SK-N-SH treated with all-trans-retinoic acid at 6 μM for 48 hours (cell line): ENCODE measurements at regions not wholly inside any gene's neighbourhood (a gene's known extent, or its start where the extent isn't known, plus 50 kb on each side); places are given as distances from the start of the nearest gene placed in this dataset.

Source experiments
- ATAC-seq: fragments of 200-7000 bp; cut with Tn5 transposase; 3 replicates; pipeline ENCODE4 v1.9.1; 2020; ENCODE audit warnings: mild to moderate bottlenecking, moderate library complexity
- ARNTL ChIP-seq: fragments of 450-650 bp; formaldehyde crosslinking; IDR thresholded peaks from 2 replicates; pipeline ENCODE4 v1.5.0; 2020; ENCODE audit warnings: low read depth, mild to moderate bottlenecking, moderate library complexity, borderline replicate concordance
- BACH2 ChIP-seq: fragments of 250-450 bp; sonication (Bioruptor Pico); IDR thresholded peaks from 2 replicates; pipeline ENCODE4 v1.9.0; 2021; ENCODE audit warnings: mild to moderate bottlenecking, borderline replicate concordance
- CREB5 ChIP-seq: fragments of 250-450 bp; sonication (Bioruptor Pico); IDR thresholded peaks from 2 replicates; pipeline ENCODE4 v1.5.1; 2020; ENCODE audit warnings: low read depth, mild to moderate bottlenecking, moderate library complexity
- CSRNP3 ChIP-seq: fragments of 250-450 bp; sonication (Bioruptor Pico); IDR thresholded peaks from 2 replicates; pipeline ENCODE4 v1.5.1; 2021; ENCODE audit warnings: mild to moderate bottlenecking, moderate library complexity
- ESRRG ChIP-seq: fragments of 250-450 bp; sonication (Bioruptor Pico); IDR thresholded peaks from 2 replicates; pipeline ENCODE4 v1.6.1; 2021; ENCODE audit warnings: mild to moderate bottlenecking
- GLIS3 ChIP-seq: fragments of 250-450 bp; sonication (Bioruptor Pico); IDR thresholded peaks from 2 replicates; pipeline ENCODE4 v1.5.0; 2020; ENCODE audit warnings: mild to moderate bottlenecking, moderate library complexity
- ISL1 ChIP-seq: fragments of 250-450 bp; sonication (Bioruptor Pico); IDR thresholded peaks from 2 replicates; pipeline ENCODE4 v2.1.2; 2022; ENCODE audit warnings: mild to moderate bottlenecking, moderate library complexity
- OSR1 ChIP-seq: fragments of 250-450 bp; sonication (Bioruptor Pico); IDR thresholded peaks from 2 replicates; pipeline ENCODE4 v1.8.0; 2022; ENCODE audit warnings: moderate library complexity, mild to moderate bottlenecking, inconsistent platforms
- PATZ1 ChIP-seq: fragments of 250-450 bp; sonication (Bioruptor Pico); IDR thresholded peaks from 2 replicates; pipeline ENCODE4 v1.8.0; 2020; ENCODE audit warnings: mild to moderate bottlenecking, moderate library complexity, borderline replicate concordance
- POU6F1 ChIP-seq: fragments of 250-450 bp; sonication (Bioruptor Pico); IDR thresholded peaks from 2 replicates; pipeline ENCODE4 v1.8.0; 2021; ENCODE audit warnings: low read depth, mild to moderate bottlenecking, moderate library complexity, borderline replicate concordance
- PPARA ChIP-seq: fragments of 250-450 bp; sonication (Bioruptor Pico); IDR thresholded peaks from 2 replicates; pipeline ENCODE4 v1.5.0; 2020; ENCODE audit warnings: mild to moderate bottlenecking, borderline replicate concordance
- RARB ChIP-seq: fragments of 250-450 bp; sonication (Bioruptor Pico); IDR thresholded peaks from 2 replicates; pipeline ENCODE4 v1.8.0; 2021; ENCODE audit warnings: mild to moderate bottlenecking, moderate library complexity
- SNAI2 ChIP-seq: fragments of 250-450 bp; sonication (Bioruptor Pico); IDR thresholded peaks from 2 replicates; pipeline ENCODE4 v1.5.0; 2020; ENCODE audit warnings: mild to moderate bottlenecking, moderate library complexity
- TOX ChIP-seq: fragments of 250-450 bp; sonication (Bioruptor Pico); IDR thresholded peaks from 2 replicates; pipeline ENCODE4 v1.8.0; 2021; ENCODE audit warnings: mild to moderate bottlenecking, moderate library complexity, borderline replicate concordance
- TSHZ2 ChIP-seq: fragments of 250-450 bp; sonication (Bioruptor Pico); IDR thresholded peaks from 2 replicates; pipeline ENCODE4 v1.5.0; 2020; ENCODE audit warnings: mild to moderate bottlenecking, moderate library complexity
- ZC3H10 ChIP-seq: fragments of 250-450 bp; sonication (Bioruptor Pico); IDR thresholded peaks from 2 replicates; pipeline ENCODE4 v1.5.1; 2021; ENCODE audit warnings: mild to moderate bottlenecking, moderate library complexity
- ZFP3 ChIP-seq: fragments of 250-450 bp; sonication (Bioruptor Pico); IDR thresholded peaks from 2 replicates; pipeline ENCODE4 v1.5.0; 2020; ENCODE audit warnings: mild to moderate bottlenecking, moderate library complexity
- ZFP30 ChIP-seq: fragments of 450-650 bp; formaldehyde crosslinking; IDR thresholded peaks from 2 replicates; pipeline ENCODE4 v1.5.0; 2022; ENCODE audit warnings: mild to moderate bottlenecking, moderate library complexity
- ZNF565 ChIP-seq: fragments of 450-650 bp; formaldehyde crosslinking; conservative IDR thresholded peaks from 2 replicates; pipeline ENCODE4 v1.5.0; 2020; ENCODE audit warnings: low read depth, mild to moderate bottlenecking, moderate library complexity
- ZNF8 ChIP-seq: fragments of 450-650 bp; formaldehyde crosslinking; IDR thresholded peaks from 2 replicates; pipeline ENCODE4 v1.5.0; 2020; ENCODE audit warnings: mild to moderate bottlenecking, moderate library complexity

GRCh38 chr2:49770919-49771318 lies 616.6 kb upstream of the FSHR start (continued):
- TF ChIP-seq PATZ1 (CRISPR knock-in tag) (no peak), POU6F1 (CRISPR knock-in tag) (no peak), PPARA (no peak), CREB5 (CRISPR knock-in tag) (no peak)

- TF ChIP-seq ZNF8: no peak
- no peak for TF ChIP-seq GLIS3
- TF ChIP-seq CREB5 (CRISPR knock-in tag): no peak
- TF ChIP-seq ZNF565: no peak
- no peak for TF ChIP-seq ARNTL (CRISPR knock-in tag)
- TF ChIP-seq PPARA: no peak
- no peak for TF ChIP-seq TSHZ2 (CRISPR knock-in tag)
- TF ChIP-seq TOX (CRISPR knock-in tag): no peak
- TF ChIP-seq RARB (CRISPR knock-in tag): no peak
- no peak for TF ChIP-seq BACH2
- TF ChIP-seq ZC3H10 (CRISPR knock-in tag): no peak
- no peak for TF ChIP-seq ZFP30 (CRISPR knock-in tag)
- no peak for TF ChIP-seq ESRRG (CRISPR knock-in tag)
- no peak for TF ChIP-seq POU6F1 (CRISPR knock-in tag)
- no peak for TF ChIP-seq OSR1 (CRISPR knock-in tag)
- TF ChIP-seq ZFP3: no peak
- TF ChIP-seq ISL1 (CRISPR knock-in tag): no peak
- TF ChIP-seq CSRNP3 (CRISPR knock-in tag): no peak
- TF ChIP-seq PATZ1 (CRISPR knock-in tag): no peak
- TF ChIP-seq SNAI2 (CRISPR knock-in tag): no peak
- no peak for ATAC-seq
Observed at GRCh38 chr2:49767316-49767715, 613.0 kb upstream of the FSHR start.
